Right lobe of liver (tissue), 6 donors: ENCODE measurements at regions not wholly inside any gene's neighbourhood (a gene's known extent, or its start where the extent isn't known, plus 50 kb on each side); places are given as distances from the start of the nearest gene placed in this dataset.
A peak's percentile ranks its signal among the peaks of the same experiment; 100 is the strongest.
"Not testable (repeated sequence)": the region's sequence is repeated elsewhere in the genome, so short reads cannot be mapped to it uniquely, and the experiment has no call there.

Experiments used
- ATAC-seq, 4 donors: fragments of 200-7000 bp; cut with Tn5 transposase; one replicate each; pipeline ENCODE4 v1.9.1; 2020; ENCODE audit warnings: mild to moderate bottlenecking in 4 of 4, moderate library complexity in 4 of 4
- DNase-seq, 3 donors: peaks; one replicate each; pipeline ENCODE4 v3.0.0-alpha.2; 2020
- H3K27ac ChIP-seq, 3 donors: fragments of 200-600 bp; one replicate each; pipeline ENCODE4 v1.8.0; 2022
- H3K27me3 ChIP-seq, 2 donors: fragments of 200-600 bp; one replicate each; pipeline ENCODE4 v1.8.0; 2022
- H3K36me3 ChIP-seq, 4 donors: fragments of 200-600 bp; sonication (generic) in 1 of 4; one replicate each; pipeline versions ENCODE4 v1.5.1 to v1.8.0; 2017 to 2022; ENCODE audit warnings: control low read depth in 1 of 4
- H3K4me1 ChIP-seq, 4 donors: fragments of 200-600 bp; sonication (generic) in 1 of 4; one replicate each; pipeline versions ENCODE4 v1.5.1 to v1.8.0; 2017 to 2022; ENCODE audit warnings: control low read depth in 1 of 4
- H3K4me3 ChIP-seq, 3 donors: fragments of 200-600 bp; one replicate each; pipeline ENCODE4 v1.8.0; 2022
- H3K9me3 ChIP-seq, 4 donors: fragments of 200-600 bp; sonication (generic) in 1 of 4; one replicate each; pipeline versions ENCODE4 v1.5.1 to v1.8.0; 2017 to 2022; ENCODE audit warnings: control low read depth in 1 of 4
- POLR2A ChIP-seq: fragments of 450-650 bp; IDR thresholded peaks from one replicate; pipeline ENCODE4 v1.6.1; 2017; ENCODE audit warnings: antibody characterized with exemption, mild to moderate bottlenecking
- WGBS: methylation state at CpG from one replicate; pipeline ENCODE4 v1.1.6; 2018; ENCODE audit warnings: low coverage, low lambda C conversion rate; ENCODE audit not compliant: insufficient coverage; ENCODE audit errors: missing lambda C conversion rate; 5-methylcytosine and 5-hydroxymethylcytosine counted together
- intact Hi-C, 2 donors: fragments of 100-400 bp; cut with DNase I; formaldehyde crosslinking; loops; one replicate each; pipeline versions ENCODE4 v1.11.2 to v1.14.1; 2022
- TF ChIP-seq, protein P1 (sequence below), 4 donors: fragments of 200-600 bp in 3 of 4; fragments of 450-650 bp in 1 of 4; IDR thresholded peaks; one replicate each; pipeline versions ENCODE4 v1.5.1 to v1.8.0; 2016 to 2022; ENCODE audit warnings: antibody characterized with exemption in 4 of 4, mild to moderate bottlenecking in 2 of 4
- donor health status: DM: no; HTN: yes; CAD: no.
- donor health status: DM: no; HTN: no; CAD: no.
- donor health status: DM: no; HTN: no; CAD: no.
- donor health status: DM: no; HTN: yes; CAD: no.
- donor health status: DM: no; HTN: yes; CAD: no.

DNA sequence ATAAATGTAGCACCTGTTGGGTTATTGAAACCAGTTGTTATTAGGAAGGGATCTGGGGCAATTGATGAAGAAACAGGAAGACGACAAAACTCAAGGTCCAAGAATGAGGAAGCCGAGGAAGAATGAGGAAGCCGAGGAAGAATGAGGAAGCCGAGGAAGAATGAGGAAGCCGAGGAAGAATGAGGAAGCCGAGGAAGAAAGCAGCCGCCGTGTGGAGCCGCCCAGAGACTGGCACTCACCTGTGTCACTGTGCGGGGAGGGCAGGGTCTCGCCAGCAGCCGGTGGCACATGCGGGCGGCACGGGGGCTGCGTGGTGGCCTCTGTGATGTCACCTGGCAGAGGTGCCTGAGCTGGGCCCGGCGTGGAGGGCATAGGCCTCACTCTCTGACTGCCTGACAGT is 71.1 kb upstream of the CFAP46 start:
- Histone ChIP-seq H3K27ac (peak overlapping the region in 1 of 3 donors; percentile 43), H3K36me3 (no peaks in the 10 kb centered on the region), H3K4me3 (no peak overlapping the region), H3K27me3 (no peaks in the 10 kb centered on the region), H3K4me1 (no peaks in the 10 kb centered on the region), H3K9me3 (no peaks in the 10 kb centered on the region)
- ATAC-seq (peak; percentile 24 to 45 (median 37)), DNase-seq (peak in 2 of 3 donors; percentile 54 to 78)
- 46% methylated on average over 8 of the region's 18 CpGs for WGBS
- no peak for TF ChIP-seq POLR2A
- TF ChIP-seq, protein P1, sequence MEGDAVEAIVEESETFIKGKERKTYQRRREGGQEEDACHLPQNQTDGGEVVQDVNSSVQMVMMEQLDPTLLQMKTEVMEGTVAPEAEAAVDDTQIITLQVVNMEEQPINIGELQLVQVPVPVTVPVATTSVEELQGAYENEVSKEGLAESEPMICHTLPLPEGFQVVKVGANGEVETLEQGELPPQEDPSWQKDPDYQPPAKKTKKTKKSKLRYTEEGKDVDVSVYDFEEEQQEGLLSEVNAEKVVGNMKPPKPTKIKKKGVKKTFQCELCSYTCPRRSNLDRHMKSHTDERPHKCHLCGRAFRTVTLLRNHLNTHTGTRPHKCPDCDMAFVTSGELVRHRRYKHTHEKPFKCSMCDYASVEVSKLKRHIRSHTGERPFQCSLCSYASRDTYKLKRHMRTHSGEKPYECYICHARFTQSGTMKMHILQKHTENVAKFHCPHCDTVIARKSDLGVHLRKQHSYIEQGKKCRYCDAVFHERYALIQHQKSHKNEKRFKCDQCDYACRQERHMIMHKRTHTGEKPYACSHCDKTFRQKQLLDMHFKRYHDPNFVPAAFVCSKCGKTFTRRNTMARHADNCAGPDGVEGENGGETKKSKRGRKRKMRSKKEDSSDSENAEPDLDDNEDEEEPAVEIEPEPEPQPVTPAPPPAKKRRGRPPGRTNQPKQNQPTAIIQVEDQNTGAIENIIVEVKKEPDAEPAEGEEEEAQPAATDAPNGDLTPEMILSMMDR (IDR thresholded peaks at IDR 0.05) = no peak
- intact Hi-C loops = no loop called here

DNA sequence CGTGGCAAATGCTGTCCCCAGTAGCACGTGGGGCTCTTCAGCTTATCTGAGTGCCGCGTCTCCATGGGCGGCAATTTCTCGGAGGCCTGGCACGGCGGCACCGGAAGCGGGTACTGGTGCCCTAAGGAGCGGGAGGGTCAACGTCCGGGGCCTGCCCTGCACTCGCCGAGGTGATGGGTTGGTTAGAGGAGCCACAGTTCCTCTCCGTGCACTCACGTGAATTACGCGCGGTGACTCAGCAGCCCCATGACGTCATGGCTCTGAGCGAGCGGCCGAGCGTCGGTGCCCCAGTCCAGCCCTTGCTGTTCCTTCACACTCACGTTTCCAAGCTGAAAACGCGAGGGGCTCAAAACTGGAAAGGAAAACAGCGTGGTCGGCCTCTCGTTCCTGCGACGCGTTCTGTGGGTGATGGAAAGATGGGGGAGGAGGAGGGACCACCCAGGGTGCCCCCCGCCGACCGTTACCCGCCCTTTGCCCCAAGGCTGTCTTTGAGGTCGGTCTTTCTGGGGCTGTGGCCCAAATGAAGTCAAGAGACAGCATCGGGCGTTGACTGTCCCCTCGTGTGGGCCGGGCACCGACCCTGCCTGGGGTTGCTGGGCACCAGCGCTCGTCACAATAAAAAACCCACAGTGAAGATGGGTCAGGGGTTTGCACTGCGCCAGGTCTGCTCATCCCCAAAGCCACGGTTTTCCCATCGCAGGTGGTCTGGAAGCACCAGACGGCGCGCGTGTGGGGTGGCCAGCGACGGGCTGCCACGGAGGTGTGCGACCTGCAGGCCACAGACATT is 70.4 kb upstream of the CFAP46 start:
- no peaks in the 10 kb centered on the region for H3K36me3 ChIP-seq
- peak overlapping the region in 2 of 3 donors; percentile 43 for H3K27ac ChIP-seq
- ATAC-seq = peak in 2 of 4 donors; percentile 23 to 29
- H3K27me3 ChIP-seq = no peaks in the 10 kb centered on the region
- 84% methylated on average over 30 of the region's 58 CpGs for WGBS
- H3K9me3 ChIP-seq = no peaks in the 10 kb centered on the region
- intact Hi-C loops = no loop called here
- H3K4me1 ChIP-seq = no peaks in the 10 kb centered on the region
- TF ChIP-seq, protein P1 (IDR thresholded peaks at IDR 0.05) = no peak
- no peak for TF ChIP-seq POLR2A
- H3K4me3 ChIP-seq = no peak overlapping the region
- DNase-seq = peak in 1 of 3 donors; percentile 59

DNA sequence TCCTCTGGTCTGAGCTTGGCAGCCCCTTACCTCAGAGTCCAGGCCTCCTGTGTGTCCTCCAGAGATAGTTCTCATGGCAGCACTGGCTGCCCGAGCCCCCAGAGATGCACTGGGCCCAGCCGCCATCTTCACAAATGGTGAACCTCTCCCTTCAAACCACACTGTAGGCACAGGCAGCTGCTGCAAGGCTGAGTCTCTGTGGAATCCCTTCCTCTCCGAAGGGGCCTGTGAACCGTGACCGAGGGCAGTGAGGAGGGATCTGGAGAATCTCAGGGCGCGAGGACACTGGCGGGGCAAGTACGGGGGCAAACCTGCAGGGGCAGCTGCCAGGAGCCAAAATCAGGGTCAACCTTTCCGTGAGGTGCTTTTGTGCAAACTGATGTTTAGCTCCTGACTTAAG is 69.5 kb upstream of the CFAP46 start:
- TF ChIP-seq, protein P1 (IDR thresholded peaks at IDR 0.05) = no peak
- no peak for TF ChIP-seq POLR2A
- Histone ChIP-seq H3K27me3 (no peaks in the 10 kb centered on the region), H3K4me1 (no peaks in the 10 kb centered on the region), H3K36me3 (no peaks in the 10 kb centered on the region), H3K9me3 (no peaks in the 10 kb centered on the region), H3K27ac (no peak overlapping the region), H3K4me3 (no peak overlapping the region)
- DNase-seq (peak in 1 of 3 donors; percentile 19), ATAC-seq (no peak)
- WGBS = no CpG with 5 or more reads among the region's 10 CpGs
- intact Hi-C loops = no loop called here

DNA sequence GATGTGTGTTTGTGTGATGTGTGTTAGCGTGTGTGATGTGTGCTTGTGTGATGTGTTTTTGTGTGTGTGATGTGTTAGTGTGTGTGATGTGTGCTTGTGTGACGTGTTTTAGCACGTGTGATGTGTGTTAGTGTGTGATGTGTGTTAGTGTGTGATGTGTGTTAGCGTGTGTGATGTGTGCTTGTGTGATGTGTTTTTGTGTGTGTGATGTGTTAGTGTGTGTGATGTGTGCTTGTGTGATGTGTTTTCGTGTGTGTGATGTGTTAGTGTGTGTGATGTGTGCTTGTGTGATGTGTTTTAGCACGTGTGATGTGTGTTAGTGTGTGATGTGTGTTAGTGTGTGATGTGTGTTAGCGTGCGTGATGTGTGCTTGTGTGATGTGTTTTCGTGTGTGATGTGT is 69.0 kb upstream of the CFAP46 start:
- DNase-seq, H3K36me3 ChIP-seq, ATAC-seq, intact Hi-C loops, H3K4me1 ChIP-seq, H3K9me3 ChIP-seq, H3K27ac ChIP-seq, H3K27me3 ChIP-seq, H3K4me3 ChIP-seq: not testable (repeated sequence)
- 65% methylated on average over 7 of the region's 9 CpGs for WGBS

DNA sequence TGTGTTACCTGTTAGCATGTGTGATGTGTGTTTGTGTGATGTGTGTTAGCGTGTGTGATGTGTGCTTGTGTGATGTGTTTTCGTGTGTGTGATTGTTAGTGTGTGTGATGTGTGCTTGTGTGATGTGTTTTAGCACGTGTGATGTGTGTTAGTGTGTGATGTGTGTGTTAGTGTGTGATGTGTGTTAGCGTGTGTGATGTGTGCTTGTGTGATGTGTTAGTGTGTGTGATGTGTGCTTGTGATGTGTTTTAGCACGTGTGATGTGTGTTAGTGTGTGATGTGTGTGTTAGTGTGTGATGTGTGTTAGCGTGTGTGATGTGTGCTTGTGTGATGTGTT is 68.4 kb upstream of the CFAP46 start:
- intact Hi-C loops, H3K4me3 ChIP-seq, H3K36me3 ChIP-seq, DNase-seq, H3K4me1 ChIP-seq, H3K9me3 ChIP-seq, ATAC-seq, H3K27me3 ChIP-seq, H3K27ac ChIP-seq: not testable (repeated sequence)
- WGBS = 83% methylated on average over 6 of the region's 6 CpGs
